ENCODE measurements at regions not wholly inside any gene's neighbourhood (a gene's known extent, or its start where the extent isn't known, plus 50 kb on each side); places are given as distances from the start of the nearest gene placed in this dataset.
A peak's percentile ranks its signal among the peaks of the same experiment; 100 is the strongest.

GRCh38 chr1:199727682-199728081 lies 299.8 kb upstream of the NR5A2 start:
- no peaks in the 10 kb centered on the region for H3K9me3 ChIP-seq (ENCODE audit: control insufficient read depth, insufficient read depth, low read length)
- no peak overlapping the region for H3K27ac ChIP-seq (ENCODE audit: low read length)
- DNase-seq (ENCODE audit: low read depth, low spot score) = no peak
- no CpG with 5 or more reads among the region's 2 CpGs for WGBS (ENCODE audit: insufficient coverage, insufficient read length)
- no peaks in the 10 kb centered on the region for H3K4me1 ChIP-seq (ENCODE audit: control insufficient read depth, insufficient read depth, low read length)
- no peaks in the 10 kb centered on the region for H3K36me3 ChIP-seq (ENCODE audit: control insufficient read depth, insufficient read depth, low read length)
- H3K4me3 ChIP-seq (ENCODE audit: low read length) = no peak overlapping the region
- H3K27me3 ChIP-seq (ENCODE audit: control insufficient read depth, insufficient read depth, low read length) = no peaks in the 10 kb centered on the region

DNA sequence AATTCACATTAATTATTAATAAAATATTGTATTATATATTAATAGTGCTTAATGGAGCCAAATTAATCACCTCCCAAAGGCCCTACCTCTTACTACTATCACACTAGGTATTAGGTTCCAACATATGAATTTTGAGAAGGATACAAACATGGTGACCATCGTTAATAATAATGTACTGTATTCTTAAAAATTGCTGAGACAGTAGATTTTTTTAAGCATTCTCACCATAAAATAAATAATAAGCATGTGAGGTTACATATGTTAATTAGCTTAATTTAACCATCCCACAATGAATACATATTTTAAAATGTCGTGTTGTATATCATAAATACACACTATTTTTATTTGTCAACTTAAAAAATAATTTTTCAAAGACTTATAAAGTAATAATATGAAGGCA lies 299.2 kb upstream of the NR5A2 start:
- no CpG with 5 or more reads among the region's 2 CpGs for WGBS (ENCODE audit: insufficient coverage, insufficient read length)
- Histone ChIP-seq H3K9me3 (ENCODE audit: control insufficient read depth, insufficient read depth, low read length) (no peaks in the 10 kb centered on the region), H3K36me3 (ENCODE audit: control insufficient read depth, insufficient read depth, low read length) (no peaks in the 10 kb centered on the region), H3K4me3 (ENCODE audit: low read length) (no peak overlapping the region), H3K27ac (ENCODE audit: low read length) (no peak overlapping the region), H3K27me3 (ENCODE audit: control insufficient read depth, insufficient read depth, low read length) (no peaks in the 10 kb centered on the region), H3K4me1 (ENCODE audit: control insufficient read depth, insufficient read depth, low read length) (no peaks in the 10 kb centered on the region)
- no peak for DNase-seq (ENCODE audit: low read depth, low spot score)

DNA sequence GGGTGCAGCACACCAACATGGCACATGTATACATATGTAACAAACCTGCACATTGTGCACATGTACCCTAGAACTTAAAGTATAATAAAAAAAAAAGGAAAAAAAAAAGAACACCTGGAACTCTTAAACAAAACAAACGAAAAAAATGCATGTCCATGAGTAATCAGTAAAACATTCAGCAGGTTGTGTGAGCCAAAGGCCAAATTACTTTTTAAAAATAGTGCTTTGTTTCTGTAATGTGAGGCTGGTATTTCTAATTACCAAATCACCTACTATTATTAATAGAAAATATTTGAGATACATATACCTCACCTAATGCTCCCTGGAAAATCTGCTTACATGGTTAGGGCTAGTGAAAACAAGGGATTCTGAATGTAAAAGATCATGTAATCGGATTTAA lies 294.4 kb upstream of the NR5A2 start:
- no peak for DNase-seq (ENCODE audit: low read depth, low spot score)
- no CpG with 5 or more reads among the region's 2 CpGs for WGBS (ENCODE audit: insufficient coverage, insufficient read length)

DNA sequence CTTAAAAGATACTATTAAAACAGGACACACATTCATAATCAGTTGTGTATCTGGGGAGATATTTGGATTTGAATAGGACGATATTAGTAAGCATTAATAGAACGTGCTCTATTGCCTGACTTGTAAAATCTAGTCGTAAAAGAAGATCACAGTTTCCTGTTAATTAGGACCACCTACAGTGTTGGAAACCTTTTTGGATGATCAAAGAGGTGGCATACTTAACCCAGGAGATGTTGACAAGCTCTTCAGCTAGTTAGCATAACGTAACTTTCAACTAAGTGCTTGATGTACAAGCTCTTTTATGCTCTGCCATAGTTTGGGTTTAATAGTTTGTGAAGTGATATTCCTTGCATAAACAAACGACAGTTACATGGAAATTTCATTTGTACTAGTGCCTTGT lies 293.3 kb upstream of the NR5A2 start:
- no peaks in the 10 kb centered on the region for H3K27me3 ChIP-seq (ENCODE audit: control insufficient read depth, insufficient read depth, low read length)
- H3K36me3 ChIP-seq (ENCODE audit: control insufficient read depth, insufficient read depth, low read length) = no peaks in the 10 kb centered on the region
- H3K4me3 ChIP-seq (ENCODE audit: low read length) = no peak overlapping the region
- WGBS (ENCODE audit: insufficient coverage, insufficient read length) = no CpG with 5 or more reads among the region's 5 CpGs
- no peak for DNase-seq (ENCODE audit: low read depth, low spot score)
- no peak overlapping the region for H3K27ac ChIP-seq (ENCODE audit: low read length)
- H3K4me1 ChIP-seq (ENCODE audit: control insufficient read depth, insufficient read depth, low read length) = no peaks in the 10 kb centered on the region
- no peaks in the 10 kb centered on the region for H3K9me3 ChIP-seq (ENCODE audit: control insufficient read depth, insufficient read depth, low read length)

More for the DNA sequence above, 294.4 kb upstream of the NR5A2 start:
- H3K4me1 ChIP-seq (ENCODE audit: control insufficient read depth, insufficient read depth, low read length) = no peaks in the 10 kb centered on the region
- no peaks in the 10 kb centered on the region for H3K27me3 ChIP-seq (ENCODE audit: control insufficient read depth, insufficient read depth, low read length)
- H3K9me3 ChIP-seq (ENCODE audit: control insufficient read depth, insufficient read depth, low read length) = no peaks in the 10 kb centered on the region
- no peaks in the 10 kb centered on the region for H3K36me3 ChIP-seq (ENCODE audit: control insufficient read depth, insufficient read depth, low read length)
- no peak overlapping the region for H3K27ac ChIP-seq (ENCODE audit: low read length)
- no peak overlapping the region for H3K4me3 ChIP-seq (ENCODE audit: low read length)

- WGBS (ENCODE audit: insufficient coverage, insufficient read length) = no CpG with 5 or more reads among the region's 6 CpGs
- Histone ChIP-seq H3K4me1 (ENCODE audit: control insufficient read depth, insufficient read depth, low read length) (no peaks in the 10 kb centered on the region), H3K27ac (ENCODE audit: low read length) (no peak overlapping the region), H3K27me3 (ENCODE audit: control insufficient read depth, insufficient read depth, low read length) (no peaks in the 10 kb centered on the region), H3K36me3 (ENCODE audit: control insufficient read depth, insufficient read depth, low read length) (no peaks in the 10 kb centered on the region), H3K9me3 (ENCODE audit: control insufficient read depth, insufficient read depth, low read length) (no peaks in the 10 kb centered on the region), H3K4me3 (ENCODE audit: low read length) (no peak overlapping the region)
- DNase-seq (ENCODE audit: low read depth, low spot score) = no peak
Measured at GRCh38 chr1:199735660-199736059, 291.9 kb upstream of the NR5A2 start.

DNA sequence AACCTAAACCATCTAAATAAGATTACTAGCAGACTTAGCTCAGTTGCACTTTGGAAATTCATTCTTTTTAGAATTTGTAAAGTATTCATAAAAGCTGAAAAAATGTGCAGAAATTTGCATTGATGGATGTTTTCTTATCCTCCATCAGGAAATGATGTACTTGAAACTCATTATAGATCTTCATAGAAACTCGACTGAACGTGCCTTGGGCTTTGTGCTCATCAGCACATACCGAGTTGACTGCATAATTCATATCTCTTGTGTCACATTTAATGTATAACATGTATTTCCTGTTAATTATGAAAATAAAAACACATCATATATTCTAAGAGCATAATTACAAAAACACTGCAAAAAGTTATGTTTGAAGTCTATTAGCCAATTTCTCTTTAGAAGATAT lies 290.9 kb upstream of the NR5A2 start:
- Histone ChIP-seq H3K27ac (ENCODE audit: low read length) (no peak overlapping the region), H3K4me1 (ENCODE audit: control insufficient read depth, insufficient read depth, low read length) (no peaks in the 10 kb centered on the region), H3K36me3 (ENCODE audit: control insufficient read depth, insufficient read depth, low read length) (no peaks in the 10 kb centered on the region), H3K27me3 (ENCODE audit: control insufficient read depth, insufficient read depth, low read length) (no peaks in the 10 kb centered on the region), H3K4me3 (ENCODE audit: low read length) (no peak overlapping the region), H3K9me3 (ENCODE audit: control insufficient read depth, insufficient read depth, low read length) (no peaks in the 10 kb centered on the region)
- WGBS (ENCODE audit: insufficient coverage, insufficient read length) = no CpG with 5 or more reads among the region's 3 CpGs
- no peak for DNase-seq (ENCODE audit: low read depth, low spot score)

DNA sequence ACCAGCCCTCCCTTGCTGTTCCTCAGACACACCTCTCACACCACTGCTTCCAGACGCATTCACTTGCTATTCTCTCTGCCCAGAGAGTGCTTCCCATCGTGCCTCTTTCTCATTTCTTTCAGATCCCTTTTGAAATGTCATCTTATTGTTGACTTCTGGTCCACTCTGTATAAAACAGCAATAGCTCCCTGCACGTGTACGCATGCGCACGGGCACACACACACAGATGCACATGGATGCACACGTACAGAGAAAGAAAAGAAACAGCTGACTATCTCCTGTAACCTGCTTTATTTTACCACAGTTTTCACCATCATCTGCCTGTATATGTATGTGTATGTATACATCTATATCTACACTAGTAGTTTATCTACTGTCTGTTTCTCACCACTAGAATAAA lies 285.9 kb upstream of the NR5A2 start:
- Histone ChIP-seq H3K9me3 (ENCODE audit: control insufficient read depth, insufficient read depth, low read length) (no peaks in the 10 kb centered on the region), H3K27ac (ENCODE audit: low read length) (no peak overlapping the region), H3K27me3 (ENCODE audit: control insufficient read depth, insufficient read depth, low read length) (no peaks in the 10 kb centered on the region), H3K36me3 (ENCODE audit: control insufficient read depth, insufficient read depth, low read length) (no peaks in the 10 kb centered on the region), H3K4me3 (ENCODE audit: low read length) (no peak overlapping the region), H3K4me1 (ENCODE audit: control insufficient read depth, insufficient read depth, low read length) (no peaks in the 10 kb centered on the region)
- DNase-seq (ENCODE audit: low read depth, low spot score) = no peak
- WGBS (ENCODE audit: insufficient coverage, insufficient read length) = no CpG with 5 or more reads among the region's 7 CpGs

DNA sequence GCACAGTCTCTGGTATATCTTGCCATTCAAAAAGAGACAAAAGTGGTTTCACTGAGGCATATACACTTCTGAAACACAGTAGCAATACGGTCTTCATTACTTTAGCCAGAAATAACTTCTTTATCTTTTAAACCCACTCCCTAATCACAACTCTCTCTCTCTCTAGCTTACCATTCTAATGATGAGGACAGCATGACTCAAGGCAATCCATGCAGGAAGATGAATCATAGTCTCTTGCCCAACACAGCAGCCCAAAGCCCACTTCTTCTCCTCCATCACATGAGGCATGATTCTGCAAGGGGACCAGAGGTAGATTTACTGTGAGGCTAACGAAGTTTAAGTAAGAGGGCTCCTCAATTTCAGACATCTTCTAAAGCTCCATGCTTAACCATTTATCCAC lies 285.0 kb upstream of the NR5A2 start:
- Histone ChIP-seq H3K36me3 (ENCODE audit: control insufficient read depth, insufficient read depth, low read length) (no peaks in the 10 kb centered on the region), H3K4me3 (ENCODE audit: low read length) (no peak overlapping the region), H3K9me3 (ENCODE audit: control insufficient read depth, insufficient read depth, low read length) (no peaks in the 10 kb centered on the region), H3K27me3 (ENCODE audit: control insufficient read depth, insufficient read depth, low read length) (peaks cover under 1% of the 10 kb centered on the region; the same call in 1 of the 2 replicates), H3K27ac (ENCODE audit: low read length) (no peak overlapping the region), H3K4me1 (ENCODE audit: control insufficient read depth, insufficient read depth, low read length) (peaks cover under 1% of the 10 kb centered on the region; the same call in 1 of the 2 replicates)
- 100% methylated on average over 1 of the region's 2 CpGs for WGBS (ENCODE audit: insufficient coverage, insufficient read length)
- DNase-seq (ENCODE audit: low read depth, low spot score) = no peak

GRCh38 chr1:199743227-199743626 lies 284.3 kb upstream of the NR5A2 start:
- no CpG with 5 or more reads among the region's 5 CpGs for WGBS (ENCODE audit: insufficient coverage, insufficient read length)
- Histone ChIP-seq H3K4me3 (ENCODE audit: low read length) (no peak overlapping the region), H3K27me3 (ENCODE audit: control insufficient read depth, insufficient read depth, low read length) (peaks cover 2% of the 10 kb centered on the region; the same call in 1 of the 2 replicates), H3K4me1 (ENCODE audit: control insufficient read depth, insufficient read depth, low read length) (peaks cover 2% of the 10 kb centered on the region; the same call in 1 of the 2 replicates), H3K9me3 (ENCODE audit: control insufficient read depth, insufficient read depth, low read length) (no peaks in the 10 kb centered on the region), H3K27ac (ENCODE audit: low read length) (no peak overlapping the region), H3K36me3 (ENCODE audit: control insufficient read depth, insufficient read depth, low read length) (no peaks in the 10 kb centered on the region)
- DNase-seq (ENCODE audit: low read depth, low spot score) = no peak

DNA sequence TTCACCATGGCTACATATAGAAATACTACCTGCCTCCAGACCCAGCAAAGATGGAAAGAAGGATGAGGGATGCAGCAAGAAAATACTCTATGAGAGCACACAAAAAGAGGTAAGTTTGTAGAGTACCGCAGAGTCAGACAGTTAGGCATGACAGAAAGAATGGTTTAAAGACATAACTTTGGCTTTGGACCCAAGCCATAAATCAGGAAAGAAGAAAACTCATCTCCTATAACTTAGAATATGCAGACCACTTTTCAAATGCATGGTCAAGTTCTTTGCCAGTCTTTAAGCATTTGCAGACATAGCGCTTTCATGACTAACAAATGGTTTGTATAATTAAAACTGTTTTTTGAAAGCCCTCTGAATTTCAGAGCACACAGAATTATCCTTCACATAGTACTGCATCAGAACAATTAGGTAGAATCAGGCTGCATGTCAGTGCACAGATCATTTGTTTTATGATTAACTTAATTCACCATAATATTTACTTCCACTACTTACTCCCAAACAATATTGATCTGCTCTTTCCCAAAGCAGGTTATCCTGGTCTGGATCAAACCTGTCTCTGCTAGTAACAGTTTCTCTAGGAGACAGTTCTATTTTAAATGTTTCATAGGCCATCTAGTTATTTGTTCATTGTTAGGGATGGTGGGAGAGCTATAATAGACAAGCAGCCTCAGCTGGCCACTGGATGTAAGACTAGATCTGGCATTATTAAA lies 280.7 kb upstream of the NR5A2 start:
- Histone ChIP-seq H3K4me3 (ENCODE audit: low read length) (no peak overlapping the region), H3K27ac (ENCODE audit: low read length) (no peak overlapping the region), H3K4me1 (ENCODE audit: control insufficient read depth, insufficient read depth, low read length) (peaks cover 2% of the 10 kb centered on the region; the same call in 1 of the 2 replicates), H3K36me3 (ENCODE audit: control insufficient read depth, insufficient read depth, low read length) (no peaks in the 10 kb centered on the region), H3K27me3 (ENCODE audit: control insufficient read depth, insufficient read depth, low read length) (peaks cover 2% of the 10 kb centered on the region; the same call in 1 of the 2 replicates), H3K9me3 (ENCODE audit: control insufficient read depth, insufficient read depth, low read length) (no peaks in the 10 kb centered on the region)
- no CpG with 5 or more reads among the region's 2 CpGs for WGBS (ENCODE audit: insufficient coverage, insufficient read length)
- DNase-seq (ENCODE audit: low read depth, low spot score) = no peak

DNA sequence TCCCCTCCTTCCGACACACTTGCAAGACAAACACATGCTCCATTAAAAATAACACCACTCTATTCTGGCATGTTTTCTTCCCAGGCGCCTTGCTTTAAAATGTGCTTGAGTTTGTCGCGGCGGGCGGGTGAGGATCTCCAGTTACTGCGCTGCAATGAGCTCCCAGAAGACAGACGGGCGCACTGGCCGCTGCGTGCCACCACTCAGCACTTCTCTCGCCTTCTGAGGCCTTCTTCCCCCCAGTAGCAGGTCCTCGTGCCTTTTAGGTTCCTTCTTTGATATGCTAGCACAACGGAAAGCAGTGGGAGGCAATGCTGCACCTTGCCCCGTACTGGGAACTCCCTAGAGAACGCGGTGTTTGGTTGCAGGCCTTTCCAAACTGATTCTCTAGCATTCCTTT lies 279.5 kb upstream of the NR5A2 start:
- DNase-seq (ENCODE audit: low read depth, low spot score) = peak; percentile 9
- Histone ChIP-seq H3K4me3 (ENCODE audit: low read length) (no peak overlapping the region), H3K27ac (ENCODE audit: low read length) (no peak overlapping the region), H3K4me1 (ENCODE audit: control insufficient read depth, insufficient read depth, low read length) (peaks cover 2% of the 10 kb centered on the region; the same call in 1 of the 2 replicates), H3K36me3 (ENCODE audit: control insufficient read depth, insufficient read depth, low read length) (no peaks in the 10 kb centered on the region), H3K27me3 (ENCODE audit: control insufficient read depth, insufficient read depth, low read length) (peaks cover 2% of the 10 kb centered on the region; the same call in 1 of the 2 replicates), H3K9me3 (ENCODE audit: control insufficient read depth, insufficient read depth, low read length) (no peaks in the 10 kb centered on the region)
- WGBS (ENCODE audit: insufficient coverage, insufficient read length) = no CpG with 5 or more reads among the region's 17 CpGs
